Fibroblast of lung (primary cell): ENCODE measurements at regions not wholly inside any gene's neighbourhood (a gene's known extent, or its start where the extent isn't known, plus 50 kb on each side); places are given as distances from the start of the nearest gene placed in this dataset.

Experiments
- DNase-seq, 2 donors: peaks; one replicate each; pipeline versions ENCODE4 v3.0.0 to v3.0.0-alpha.2; 2010; ENCODE audit warnings: low read depth in 2 of 2
- H2AFZ ChIP-seq: 2 replicates; pipeline ENCODE4 v1.5.1; 2012; ENCODE audit warnings: low read length, control low read depth, inconsistent platforms
- H3K27ac ChIP-seq: 2 replicates; pipeline ENCODE4 v1.5.1; 2011; ENCODE audit warnings: low read length, control low read depth; ENCODE audit not compliant: insufficient read depth
- H3K27me3 ChIP-seq: 2 replicates; pipeline ENCODE4 v1.5.1; 2011; ENCODE audit warnings: mild to moderate bottlenecking, low read length; ENCODE audit not compliant: control insufficient read depth, insufficient read depth
- H3K36me3 ChIP-seq: 2 replicates; pipeline ENCODE4 v1.5.1; 2011; ENCODE audit warnings: low read length; ENCODE audit not compliant: control insufficient read depth, insufficient read depth
- H3K4me1 ChIP-seq: 2 replicates; pipeline ENCODE4 v1.5.1; 2011; ENCODE audit warnings: low read length; ENCODE audit not compliant: control insufficient read depth, insufficient read depth; ENCODE audit errors: extremely low read depth
- H3K4me2 ChIP-seq: 2 replicates; pipeline ENCODE4 v1.5.1; 2011; ENCODE audit warnings: low read length, control low read depth; ENCODE audit not compliant: insufficient read depth; ENCODE audit errors: extremely low read depth
- H3K4me3 ChIP-seq, 4 experiments: fragments of 200-600 bp in 1 of 4; sonication (generic) in 1 of 4; replicated peaks in 1 of 4; 2 replicates each; pipeline ENCODE4 v1.5.1; 2011 to 2016; ENCODE audit warnings: low read length in 4 of 4, low read depth in 3 of 4, mild to moderate bottlenecking in 3 of 4, control low read depth in 2 of 4, inconsistent platforms in 1 of 4, mixed read lengths in 1 of 4; ENCODE audit not compliant: insufficient read depth in 1 of 4; ENCODE audit errors: control extremely low read depth in 1 of 4
- H3K79me2 ChIP-seq: 2 replicates; pipeline ENCODE4 v1.5.1; 2012; ENCODE audit warnings: mild to moderate bottlenecking, low read length, inconsistent platforms; ENCODE audit not compliant: control insufficient read depth, insufficient read depth
- H3K9ac ChIP-seq: 2 replicates; pipeline ENCODE4 v1.5.1; 2011; ENCODE audit warnings: mild to moderate bottlenecking, low read length, control low read depth; ENCODE audit not compliant: insufficient read depth
- H3K9me3 ChIP-seq: 2 replicates; pipeline ENCODE4 v1.5.1; 2012; ENCODE audit warnings: low read depth, low read length; ENCODE audit not compliant: control insufficient read depth, insufficient read depth
- H4K20me1 ChIP-seq: 2 replicates; pipeline ENCODE4 v1.5.1; 2011; ENCODE audit warnings: low read length; ENCODE audit not compliant: control insufficient read depth, insufficient read depth; ENCODE audit errors: extremely low read depth
- EZH2 ChIP-seq: IDR thresholded peaks from 2 replicates; pipeline ENCODE4 v1.5.1; 2012; ENCODE audit warnings: low read length, control low read depth, mild to moderate bottlenecking; ENCODE audit errors: missing control alignments
- TF ChIP-seq, protein P1 (sequence below), 2 donors: IDR thresholded peaks in 1 of 2; conservative IDR thresholded peaks in 1 of 2; 1 replicate in 1 of 2; 2 replicates in 1 of 2; pipeline ENCODE4 v1.5.1; 2011 to 2012; ENCODE audit warnings: low read length in 2 of 2, control low read depth in 1 of 2, inconsistent platforms in 1 of 2, low read depth in 1 of 2, mild to moderate bottlenecking in 1 of 2

- H3K79me2 ChIP-seq, result no peaks in the 10 kb centered on the region
- H2AFZ ChIP-seq, result no peak overlapping the region
- H3K4me3 ChIP-seq, result no peak overlapping the region
- no peak for TF ChIP-seq EZH2
- TF ChIP-seq, protein P1, sequence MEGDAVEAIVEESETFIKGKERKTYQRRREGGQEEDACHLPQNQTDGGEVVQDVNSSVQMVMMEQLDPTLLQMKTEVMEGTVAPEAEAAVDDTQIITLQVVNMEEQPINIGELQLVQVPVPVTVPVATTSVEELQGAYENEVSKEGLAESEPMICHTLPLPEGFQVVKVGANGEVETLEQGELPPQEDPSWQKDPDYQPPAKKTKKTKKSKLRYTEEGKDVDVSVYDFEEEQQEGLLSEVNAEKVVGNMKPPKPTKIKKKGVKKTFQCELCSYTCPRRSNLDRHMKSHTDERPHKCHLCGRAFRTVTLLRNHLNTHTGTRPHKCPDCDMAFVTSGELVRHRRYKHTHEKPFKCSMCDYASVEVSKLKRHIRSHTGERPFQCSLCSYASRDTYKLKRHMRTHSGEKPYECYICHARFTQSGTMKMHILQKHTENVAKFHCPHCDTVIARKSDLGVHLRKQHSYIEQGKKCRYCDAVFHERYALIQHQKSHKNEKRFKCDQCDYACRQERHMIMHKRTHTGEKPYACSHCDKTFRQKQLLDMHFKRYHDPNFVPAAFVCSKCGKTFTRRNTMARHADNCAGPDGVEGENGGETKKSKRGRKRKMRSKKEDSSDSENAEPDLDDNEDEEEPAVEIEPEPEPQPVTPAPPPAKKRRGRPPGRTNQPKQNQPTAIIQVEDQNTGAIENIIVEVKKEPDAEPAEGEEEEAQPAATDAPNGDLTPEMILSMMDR (conservative IDR thresholded peaks at IDR 0.05 in 1 of 2, IDR thresholded peaks at IDR 0.05 in 1 of 2; ENCODE audit: low read depth in 1 of 2, low read length in 2 of 2), result no peak
- no peaks in the 10 kb centered on the region for H3K27me3 ChIP-seq
- no peak overlapping the region for H3K4me2 ChIP-seq
- H3K9me3 ChIP-seq, result no peaks in the 10 kb centered on the region
- no peak overlapping the region for H3K27ac ChIP-seq
- no peaks in the 10 kb centered on the region for H4K20me1 ChIP-seq
- DNase-seq, result no peak
- H3K36me3 ChIP-seq, result no peaks in the 10 kb centered on the region
- no peaks in the 10 kb centered on the region for H3K4me1 ChIP-seq
- no peak overlapping the region for H3K9ac ChIP-seq
Measured at GRCh38 chr14:101289230-101289690, 272.0 kb upstream of the DIO3 start.

GRCh38 chr14:101289911-101290310 is 271.4 kb upstream of the DIO3 start:
- H3K27ac ChIP-seq, result no peak overlapping the region
- no peak overlapping the region for H3K4me2 ChIP-seq
- H3K4me1 ChIP-seq, result no peaks in the 10 kb centered on the region
- H3K9ac ChIP-seq, result no peak overlapping the region
- H3K79me2 ChIP-seq, result no peaks in the 10 kb centered on the region
- no peaks in the 10 kb centered on the region for H4K20me1 ChIP-seq
- H2AFZ ChIP-seq, result no peak overlapping the region
- DNase-seq, result no peak
- H3K36me3 ChIP-seq, result no peaks in the 10 kb centered on the region
- H3K4me3 ChIP-seq, result no peak overlapping the region
- no peaks in the 10 kb centered on the region for H3K27me3 ChIP-seq
- no peaks in the 10 kb centered on the region for H3K9me3 ChIP-seq
- TF ChIP-seq, protein P1 (conservative IDR thresholded peaks at IDR 0.05 in 1 of 2, IDR thresholded peaks at IDR 0.05 in 1 of 2; ENCODE audit: low read depth in 1 of 2, low read length in 2 of 2), result no peak
- no peak for TF ChIP-seq EZH2

- Histone ChIP-seq H3K4me3 (no peak overlapping the region), H3K9ac (no peak overlapping the region), H3K36me3 (no peaks in the 10 kb centered on the region), H3K27ac (no peak overlapping the region), H3K79me2 (no peaks in the 10 kb centered on the region), H2AFZ (no peak overlapping the region), H3K4me1 (no peaks in the 10 kb centered on the region), H3K27me3 (no peaks in the 10 kb centered on the region), H4K20me1 (no peaks in the 10 kb centered on the region), H3K9me3 (no peaks in the 10 kb centered on the region), H3K4me2 (no peak overlapping the region)
- TF ChIP-seq, protein P1 (conservative IDR thresholded peaks at IDR 0.05 in 1 of 2, IDR thresholded peaks at IDR 0.05 in 1 of 2; ENCODE audit: low read depth in 1 of 2, low read length in 2 of 2), result no peak
- no peak for TF ChIP-seq EZH2
- no peak for DNase-seq
Measured at GRCh38 chr14:101290611-101291010, 270.7 kb upstream of the DIO3 start.
